HG03565 (cell line): ENCODE measurements at regions not wholly inside any gene's neighbourhood (a gene's known extent, or its start where the extent isn't known, plus 50 kb on each side); places are given as distances from the start of the nearest gene placed in this dataset.

ENCODE experiments used
- ATAC-seq: cut with Tn5 transposase; IDR thresholded peaks from one replicate; pipeline ENCODE4 v1.9.1; 2021; ENCODE audit warnings: mild to moderate bottlenecking, moderate library complexity; ENCODE audit not compliant: unreplicated experiment

DNA sequence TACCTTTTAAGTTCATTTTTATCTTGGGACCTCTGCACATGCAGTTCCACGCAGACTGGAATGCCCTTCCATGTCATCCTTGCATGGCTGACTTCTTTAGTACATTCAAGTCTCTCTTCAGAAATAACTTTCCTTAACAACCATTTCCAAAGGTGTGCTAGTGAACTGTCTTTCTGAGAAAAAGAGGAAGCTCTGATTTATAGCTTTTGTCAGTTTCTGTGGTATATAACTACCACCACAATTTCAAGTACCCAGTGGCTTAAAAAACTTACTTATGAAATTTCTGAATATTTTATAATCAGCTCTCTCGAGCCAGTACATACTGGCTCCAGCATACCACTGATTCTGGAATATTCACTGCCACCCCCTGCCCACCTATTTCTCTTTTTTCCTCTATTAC, 1613.8 kb downstream of the MAT2B start:
- ATAC-seq = no peak

GRCh38 chr5:165126598-165126997, 1621.2 kb downstream of the MAT2B start:
- no peak for ATAC-seq

- ATAC-seq = no peak
Measured at GRCh38 chr5:165127941-165128340, 1622.5 kb downstream of the MAT2B start.

DNA sequence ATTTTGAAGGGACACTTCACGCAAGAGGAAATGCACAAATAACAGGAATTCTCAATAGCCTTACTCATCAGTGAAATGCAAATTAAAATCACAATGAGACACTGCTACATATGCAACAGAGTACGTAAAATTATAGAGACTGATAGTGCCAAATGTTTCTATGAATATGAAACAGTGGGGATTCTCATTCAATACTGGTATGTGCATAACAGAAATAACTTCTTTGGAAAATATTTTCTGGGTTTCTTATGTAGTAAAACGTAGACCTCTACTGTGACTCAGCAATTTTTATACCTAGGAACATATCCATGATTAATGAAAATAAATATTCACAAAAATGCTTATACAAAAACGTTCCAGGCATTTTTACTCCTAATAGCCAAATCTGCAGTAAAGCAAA, 1625.2 kb downstream of the MAT2B start:
- ATAC-seq = no peak

DNA sequence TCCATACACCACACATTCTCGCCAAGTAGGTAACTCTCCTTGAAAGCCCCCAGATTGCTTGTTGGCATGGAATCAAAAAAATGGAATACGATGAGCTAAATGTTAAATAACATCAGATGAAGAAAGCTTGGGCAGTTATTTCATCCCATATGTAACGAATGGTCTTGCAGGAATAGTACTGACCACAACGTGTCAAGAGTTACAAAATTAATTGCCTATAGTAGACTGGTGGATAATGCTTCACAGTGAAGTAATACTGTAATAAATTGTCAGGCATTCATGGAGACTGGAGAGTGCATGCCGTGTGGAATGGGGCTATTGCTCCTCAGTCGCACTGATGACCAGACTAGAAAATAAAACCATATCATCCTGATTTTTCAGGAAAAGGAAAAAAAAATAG, 1628.7 kb downstream of the MAT2B start:
- no peak for ATAC-seq

DNA sequence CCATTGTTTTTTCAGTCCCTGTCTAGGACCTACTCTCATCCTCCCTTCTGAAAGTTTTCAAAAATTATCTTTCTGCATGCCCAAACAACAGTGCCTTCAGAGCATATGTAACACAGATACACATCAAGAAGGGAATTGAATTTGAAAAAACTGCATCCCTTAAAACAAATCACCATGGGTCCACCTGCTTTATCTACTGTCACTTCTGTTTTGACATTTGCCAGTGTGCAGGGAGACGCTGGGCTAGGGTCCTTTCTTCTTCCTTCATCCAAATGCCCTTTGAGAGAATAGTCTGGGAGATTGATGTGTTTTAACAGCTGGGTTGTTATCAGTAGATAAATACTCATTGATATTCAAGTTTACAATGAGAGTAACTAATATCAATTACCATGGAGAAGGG, 1630.1 kb downstream of the MAT2B start:
- ATAC-seq = no peak

DNA sequence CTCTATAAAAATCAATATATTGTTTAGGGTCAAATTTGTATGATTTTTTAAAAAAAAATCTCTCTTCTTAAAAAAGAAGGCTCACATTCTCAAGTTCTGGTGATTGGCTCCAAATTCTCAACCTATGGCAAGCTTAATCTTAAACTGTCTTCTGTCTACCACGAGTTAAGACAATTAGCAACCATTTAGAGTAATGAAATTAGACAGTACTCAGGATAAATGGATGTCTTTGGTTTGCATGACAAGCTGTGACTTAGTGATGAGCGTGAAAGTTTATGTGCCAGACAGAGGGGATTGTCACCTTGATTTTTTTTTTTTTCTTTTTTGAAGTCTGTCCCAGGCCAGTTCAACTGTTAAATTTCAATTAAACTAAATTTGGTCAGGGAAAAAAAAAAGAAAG, 1632.3 kb downstream of the MAT2B start:
- ATAC-seq = no peak

- ATAC-seq = no peak
Measured at GRCh38 chr5:165138236-165138635, 1632.8 kb downstream of the MAT2B start.

DNA sequence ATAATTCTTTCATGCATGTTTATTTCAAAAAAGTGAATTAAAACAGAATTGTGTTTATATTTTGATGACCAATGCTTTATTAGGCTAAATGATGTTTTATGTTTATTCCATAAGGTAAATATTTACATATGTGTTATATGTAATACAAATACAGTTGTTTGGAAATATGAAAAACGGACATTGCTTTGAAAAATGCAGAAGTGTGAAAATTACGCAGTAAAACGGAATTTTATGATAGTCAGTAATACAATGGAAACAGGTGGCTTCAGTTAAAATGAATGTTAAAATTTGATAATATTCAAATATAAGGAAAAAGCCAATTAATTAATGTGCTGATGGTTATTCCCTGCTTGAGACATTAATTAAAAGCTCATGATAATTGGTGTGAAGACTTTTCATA, 1633.8 kb downstream of the MAT2B start:
- no peak for ATAC-seq

GRCh38 chr5:165139721-165140120, 1634.3 kb downstream of the MAT2B start:
- no peak for ATAC-seq

DNA sequence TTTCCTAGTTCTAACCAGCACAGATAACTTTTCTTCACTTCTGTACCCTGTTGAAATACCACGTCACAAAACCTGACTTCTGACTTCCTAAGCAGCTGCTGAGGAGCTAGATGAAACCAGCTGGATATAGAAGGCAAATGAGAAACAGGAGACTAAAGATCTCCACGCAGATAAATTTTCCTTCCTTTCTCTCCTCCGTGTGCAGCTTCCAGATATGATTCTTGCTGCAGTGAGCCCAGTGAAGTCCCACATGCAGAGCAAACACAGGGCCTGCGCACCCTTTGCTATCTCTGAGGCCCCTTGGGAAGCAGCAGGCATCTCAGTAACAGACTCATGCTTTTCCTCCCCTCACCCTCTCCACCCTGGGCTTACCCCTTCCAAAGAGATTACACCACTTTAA, 1638.3 kb downstream of the MAT2B start:
- no peak for ATAC-seq

- ATAC-seq = no peak
Measured at GRCh38 chr5:165149431-165149830, 1644.0 kb downstream of the MAT2B start.

DNA sequence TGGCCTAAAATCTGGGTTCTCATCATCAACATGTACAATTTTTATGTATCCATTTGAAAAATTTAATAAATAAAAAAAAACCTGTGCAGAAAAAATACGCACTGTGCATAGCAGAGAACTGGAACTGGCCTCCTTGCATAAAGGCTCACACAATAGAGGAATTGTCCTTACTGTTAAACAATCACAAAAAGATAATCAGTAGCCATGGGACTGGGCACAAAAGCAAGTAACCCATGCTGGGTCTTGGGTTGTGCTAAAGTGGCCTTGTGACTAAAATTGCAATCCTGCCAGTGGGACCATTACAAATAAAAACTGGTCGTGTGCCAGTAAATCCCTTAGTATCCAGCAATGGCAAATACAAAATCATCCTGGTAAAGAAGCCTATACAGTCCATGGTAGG, 1646.6 kb downstream of the MAT2B start:
- no peak for ATAC-seq

- no peak for ATAC-seq
Measured at GRCh38 chr5:165157219-165157618, 1651.8 kb downstream of the MAT2B start.

DNA sequence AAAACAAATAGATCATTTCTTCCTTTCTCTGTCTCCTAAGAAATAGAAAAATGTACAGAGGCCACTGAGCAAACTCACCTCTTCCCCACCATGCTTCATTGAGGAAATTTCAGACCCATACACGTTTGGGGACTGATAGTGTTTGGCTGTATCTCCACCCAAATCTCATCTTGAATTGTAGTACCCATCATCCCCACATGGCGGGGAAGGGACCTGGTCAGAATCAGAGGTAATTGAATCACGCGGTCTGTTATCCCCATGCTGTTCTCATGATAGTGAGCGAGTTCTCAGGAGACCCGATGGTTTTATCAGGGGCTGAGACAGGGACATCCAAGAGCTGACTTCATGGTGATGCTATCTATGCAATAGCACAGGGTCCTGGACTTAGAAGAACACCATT, 1655.8 kb downstream of the MAT2B start:
- no peak for ATAC-seq

DNA sequence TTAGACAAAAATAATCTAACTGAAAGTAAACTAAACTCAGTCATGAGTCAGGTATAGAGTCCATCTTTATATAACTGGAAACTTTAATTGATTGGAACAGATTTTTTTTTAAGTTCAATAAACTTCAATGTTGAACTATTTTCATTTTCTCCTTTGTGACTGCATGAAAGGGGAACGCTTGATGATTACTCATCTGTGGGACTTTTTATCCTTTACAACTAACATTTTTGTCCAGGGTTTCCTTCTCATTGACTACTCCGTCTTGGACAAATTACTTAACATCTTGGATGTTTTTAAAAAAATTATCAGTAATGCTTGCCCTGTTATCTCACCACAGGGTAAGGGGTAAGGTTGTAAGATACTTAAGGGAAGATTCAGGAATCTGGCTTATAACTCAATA, 1658.4 kb downstream of the MAT2B start:
- no peak for ATAC-seq

DNA sequence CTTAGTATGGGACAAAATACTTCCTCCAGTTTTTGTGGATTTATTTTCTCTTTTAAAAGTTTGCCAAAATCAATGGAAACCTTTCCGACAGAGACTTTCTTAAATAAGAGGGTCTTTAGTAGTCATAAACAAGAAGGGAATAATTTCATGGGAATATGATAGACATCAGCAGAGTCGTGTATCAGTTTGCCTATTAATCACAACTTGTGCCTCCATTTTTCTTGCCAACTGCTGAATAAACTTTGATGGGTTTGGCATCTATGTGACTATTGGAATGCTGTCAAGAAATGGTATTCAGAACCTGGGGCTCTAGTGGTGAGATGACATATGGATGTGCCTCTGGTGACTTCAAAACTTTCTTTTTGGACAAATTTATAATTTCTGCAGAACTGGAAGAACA, 1668.2 kb downstream of the MAT2B start:
- no peak for ATAC-seq

GRCh38 chr5:165175041-165175440, 1669.6 kb downstream of the MAT2B start:
- ATAC-seq = no peak

- no peak for ATAC-seq
Measured at GRCh38 chr5:165184183-165184582, 1678.8 kb downstream of the MAT2B start.

- no peak for ATAC-seq
Measured at GRCh38 chr5:165185716-165186115, 1680.3 kb downstream of the MAT2B start.

- no peak for ATAC-seq
Measured at GRCh38 chr5:165187815-165188214, 1682.4 kb downstream of the MAT2B start.

DNA sequence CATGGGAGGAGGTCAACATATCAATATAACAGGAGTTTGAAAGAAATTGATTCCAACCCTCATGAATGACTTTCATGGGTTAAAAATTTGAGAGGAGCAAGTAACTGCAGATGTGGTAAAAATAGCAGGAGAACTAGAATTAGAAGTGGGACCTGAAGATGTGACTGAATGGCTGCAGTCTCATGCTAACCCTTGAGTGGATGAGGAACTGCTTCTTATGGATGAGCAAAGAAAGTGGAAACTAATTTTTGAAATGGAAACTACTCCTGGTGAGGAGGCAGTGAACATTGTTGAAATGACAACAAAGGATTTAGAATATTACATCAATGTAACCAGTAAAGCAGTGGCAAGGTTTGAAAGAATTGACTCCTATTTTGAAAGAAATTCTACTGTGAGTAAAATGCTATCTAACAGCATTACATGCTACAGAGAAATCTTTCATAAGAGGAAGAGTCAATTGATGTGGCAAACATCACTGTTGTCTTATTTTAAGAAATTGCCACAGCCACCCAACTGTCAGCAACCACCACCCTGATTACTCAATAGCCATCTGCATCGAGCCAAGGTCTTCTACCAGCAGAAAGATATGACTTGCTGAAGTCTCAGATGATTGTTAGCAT, 1683.2 kb downstream of the MAT2B start:
- no peak for ATAC-seq

GRCh38 chr5:165196961-165197360, 1691.5 kb downstream of the MAT2B start:
- no peak for ATAC-seq

GRCh38 chr5:165201369-165201768, 1696.0 kb downstream of the MAT2B start:
- ATAC-seq = no peak
